Posterior cingulate gyrus (tissue), 11 donors: ENCODE measurements at regions not wholly inside any gene's neighbourhood (a gene's known extent, or its start where the extent isn't known, plus 50 kb on each side); places are given as distances from the start of the nearest gene placed in this dataset.

Source experiments
- DNase-seq, 10 donors: peaks; one replicate each; pipeline versions ENCODE4 v3.0.0 to v3.0.0-alpha.2; 2020 to 2021; ENCODE audit warnings: mixed read lengths in 3 of 10
- intact Hi-C: fragments of 100-400 bp; cut with DNase I; formaldehyde crosslinking; loops from one replicate; pipeline ENCODE4 v1.15.1; 2023

DNA sequence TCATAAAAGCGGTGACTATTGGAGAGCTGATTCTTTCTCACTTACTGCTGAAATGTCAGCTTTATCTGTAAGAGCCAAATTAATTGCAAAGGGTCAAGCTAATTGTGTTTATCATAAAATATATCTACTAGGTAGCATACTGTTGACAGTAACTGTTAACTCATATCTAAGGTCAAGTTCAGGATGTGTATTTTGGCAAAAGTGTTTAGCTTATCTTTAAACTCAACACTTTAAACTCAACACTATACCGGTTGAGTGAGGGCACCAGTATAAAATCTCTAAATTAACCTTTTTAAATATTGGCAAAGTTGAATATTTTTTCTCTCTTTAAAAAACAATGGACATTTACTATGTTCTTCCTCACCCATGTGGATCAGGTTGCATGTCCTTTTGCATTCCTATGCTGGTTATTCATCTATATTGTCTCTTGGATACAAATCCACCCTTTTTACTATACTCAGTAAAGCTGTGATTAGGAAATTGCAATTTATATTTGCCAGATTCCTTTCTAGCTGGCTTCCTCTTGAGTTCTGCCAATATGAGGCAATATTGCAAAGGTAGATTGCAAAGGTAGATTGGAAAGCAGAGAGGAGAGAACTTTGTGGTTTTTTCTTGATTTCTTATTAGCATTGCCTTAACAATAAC lies 344.6 kb upstream of the DCBLD2 start:
- no peak for DNase-seq
- intact Hi-C loops, result no loop called here

DNA sequence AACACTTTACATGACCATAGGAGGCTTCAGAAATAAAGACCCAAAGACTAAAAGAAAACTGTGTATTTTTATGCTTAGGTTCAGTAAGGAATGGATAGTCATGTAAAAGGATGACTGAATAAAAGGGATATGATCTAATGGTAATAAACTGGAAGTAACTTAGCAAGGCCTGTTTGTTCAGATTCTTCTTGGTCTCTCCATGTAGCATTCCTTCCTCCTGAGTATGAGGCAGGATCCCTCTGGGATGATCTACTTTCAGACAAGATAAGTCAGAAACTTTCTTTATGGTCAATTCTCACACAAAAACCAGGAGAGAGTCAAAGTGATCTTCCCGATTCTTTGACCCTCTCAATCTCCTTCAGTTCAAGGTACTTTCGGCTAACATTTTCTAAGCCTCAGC lies 340.8 kb upstream of the DCBLD2 start:
- intact Hi-C loops, result no loop called here
- DNase-seq, result no peak

DNA sequence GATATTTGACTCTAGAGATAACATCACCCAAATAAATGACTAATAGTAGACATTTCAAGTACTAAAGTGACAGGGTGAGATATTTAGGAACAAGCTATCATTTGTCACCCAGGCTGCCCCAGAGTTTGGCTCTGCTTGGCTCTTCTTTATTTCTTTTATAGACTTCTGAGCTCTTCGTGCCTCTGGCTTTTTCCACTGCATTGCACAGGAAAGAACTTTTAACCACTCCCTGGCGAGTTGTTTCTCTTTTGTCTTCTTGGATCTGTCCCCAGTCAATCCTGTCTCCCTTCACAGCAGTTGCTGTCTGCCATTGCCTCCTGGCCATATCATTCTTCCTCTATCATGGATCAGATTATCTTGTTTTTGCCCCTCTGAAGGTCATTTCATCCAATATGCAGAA lies 339.2 kb upstream of the DCBLD2 start:
- intact Hi-C loops, result no loop called here
- no peak for DNase-seq

DNA sequence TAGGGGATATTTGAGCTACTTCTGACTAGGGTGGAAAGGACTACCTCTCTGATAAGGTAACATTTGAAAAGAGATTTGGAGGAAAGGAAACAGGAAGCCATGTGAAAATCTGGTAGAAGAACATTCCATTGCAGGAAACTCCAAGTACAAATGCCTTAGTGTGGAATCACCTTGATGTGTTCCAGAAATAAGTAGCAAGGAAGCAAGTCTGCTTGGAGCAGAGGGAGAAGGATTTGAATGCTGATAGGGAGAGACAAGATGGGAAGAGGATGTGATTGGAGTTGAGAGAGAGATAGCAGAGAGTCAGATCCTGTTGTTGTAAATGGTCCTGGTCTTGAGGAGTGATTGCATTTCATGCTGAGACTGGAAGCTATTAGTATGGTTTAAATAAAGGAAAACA lies 335.1 kb upstream of the DCBLD2 start:
- DNase-seq, result no peak
- intact Hi-C loops, result no loop called here

DNA sequence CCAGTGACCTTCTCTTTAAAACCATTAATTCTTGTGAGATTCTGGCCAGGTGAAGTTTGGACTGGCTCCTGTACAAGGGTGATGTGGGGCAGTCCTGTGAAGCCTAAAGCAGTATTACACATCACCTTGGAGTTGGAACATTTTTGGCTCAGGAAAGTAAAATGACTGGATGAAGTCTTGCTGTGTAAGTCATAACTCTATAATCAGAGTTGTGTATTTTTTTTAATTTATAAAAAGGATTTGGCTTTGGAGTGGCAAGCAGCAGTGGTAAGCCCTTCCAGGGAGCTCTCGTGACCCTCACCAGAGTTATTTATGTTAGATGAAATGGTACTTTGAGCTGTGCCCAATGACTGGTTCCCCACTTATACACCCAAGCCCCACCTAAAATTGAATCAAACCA lies 331.2 kb upstream of the DCBLD2 start:
- intact Hi-C loops, result no loop called here
- DNase-seq, result no peak

DNA sequence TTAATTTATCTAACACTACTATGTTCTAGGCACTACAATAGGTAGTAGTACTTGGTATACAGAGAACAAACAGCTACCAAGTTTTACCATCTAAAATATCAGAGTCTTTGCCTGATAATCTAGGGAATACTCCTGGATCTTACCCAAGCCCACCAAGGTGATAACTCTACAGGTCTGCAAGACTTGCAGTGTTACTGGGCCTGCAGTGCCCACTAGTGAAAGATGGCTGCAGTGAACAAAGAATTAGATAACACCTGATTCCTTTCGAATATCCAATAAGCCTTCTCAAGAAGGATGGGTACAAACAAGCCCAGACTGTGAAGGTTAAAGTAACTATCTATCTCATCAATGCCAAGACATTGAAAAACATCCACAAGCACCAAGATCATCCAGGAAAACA lies 317.0 kb upstream of the DCBLD2 start:
- DNase-seq, result no peak
- intact Hi-C loops, result no loop called here

DNA sequence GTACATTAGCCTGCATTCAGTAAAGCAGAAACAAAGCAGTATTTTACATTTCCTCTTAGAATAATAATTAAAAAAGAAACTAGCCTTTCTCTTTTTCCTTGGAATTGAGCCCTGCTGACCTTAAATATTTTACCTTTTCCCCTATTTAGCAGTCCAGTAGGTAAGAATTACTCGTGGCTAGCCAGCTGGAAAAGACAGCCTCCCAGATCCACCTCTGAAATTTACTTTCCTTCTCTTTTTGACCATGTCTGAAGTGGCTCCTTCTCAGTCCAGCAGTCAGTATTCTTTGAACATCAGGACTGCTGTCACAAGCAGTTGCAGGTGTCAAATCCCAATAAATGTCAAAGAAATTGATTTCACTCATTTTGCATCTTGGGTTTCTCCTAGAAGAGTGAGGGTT lies 311.5 kb upstream of the DCBLD2 start:
- intact Hi-C loops, result no loop called here
- no peak for DNase-seq

DNA sequence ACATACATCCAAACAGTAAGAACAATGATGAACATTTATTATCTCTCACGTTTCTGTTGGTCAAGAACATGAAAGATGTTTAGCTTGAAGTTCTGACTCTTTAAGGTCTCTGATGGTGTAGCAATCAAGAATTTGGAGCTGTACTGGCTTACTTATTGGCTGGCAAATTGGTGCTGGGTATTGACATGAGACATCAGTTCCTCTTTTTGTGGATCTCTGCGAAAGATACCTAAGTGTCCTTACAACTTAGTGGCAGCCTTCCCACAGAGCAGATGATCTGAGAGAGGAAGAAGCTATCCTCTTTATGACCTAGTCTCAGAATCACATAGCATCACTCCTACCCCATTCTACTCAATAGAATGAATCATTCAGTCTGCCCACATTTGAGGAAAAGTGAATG lies 309.8 kb upstream of the DCBLD2 start:
- no peak for DNase-seq
- intact Hi-C loops, result no loop called here

DNA sequence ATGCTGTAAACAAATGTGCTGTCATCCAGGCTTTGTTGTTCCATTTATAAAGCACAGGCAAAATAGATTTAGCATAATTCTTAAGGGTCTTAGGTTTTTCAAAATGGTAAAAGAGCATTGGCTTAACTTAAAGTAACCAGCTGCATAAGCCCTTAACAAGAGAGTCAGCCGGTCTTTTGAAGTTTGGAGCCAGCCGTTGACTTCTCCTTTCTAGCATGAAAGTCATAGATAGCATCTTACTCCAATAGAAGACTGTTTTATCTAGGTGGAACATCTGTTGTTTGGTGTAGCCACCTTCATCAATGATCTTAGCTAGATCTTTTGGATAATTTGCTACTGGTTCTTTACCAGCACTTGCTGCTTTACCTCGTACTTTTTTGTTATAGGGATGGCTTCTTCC lies 297.5 kb upstream of the DCBLD2 start:
- intact Hi-C loops, result no loop called here
- peak in 1 of 10 donors; percentile 9 for DNase-seq

DNA sequence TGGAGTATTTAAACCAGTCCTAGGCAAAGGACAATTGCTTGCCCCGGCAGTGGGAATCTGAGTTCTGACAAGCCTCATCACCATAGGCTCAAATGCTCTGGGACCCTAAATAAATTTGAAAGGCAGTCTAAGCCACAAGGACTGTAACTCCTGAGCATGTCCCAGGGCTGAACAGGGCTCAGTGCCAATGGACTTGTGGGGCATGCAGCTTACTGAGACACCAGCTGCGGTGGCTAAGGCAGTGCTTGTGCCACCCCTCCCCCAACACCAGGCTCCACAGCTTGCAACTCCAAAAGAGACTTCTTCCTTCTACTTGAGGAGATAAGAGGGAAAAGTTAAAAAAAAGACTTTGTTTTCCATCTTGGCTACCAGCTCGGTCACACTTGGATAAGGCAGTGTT lies 289.7 kb upstream of the DCBLD2 start:
- intact Hi-C loops, result no loop called here
- DNase-seq, result no peak

DNA sequence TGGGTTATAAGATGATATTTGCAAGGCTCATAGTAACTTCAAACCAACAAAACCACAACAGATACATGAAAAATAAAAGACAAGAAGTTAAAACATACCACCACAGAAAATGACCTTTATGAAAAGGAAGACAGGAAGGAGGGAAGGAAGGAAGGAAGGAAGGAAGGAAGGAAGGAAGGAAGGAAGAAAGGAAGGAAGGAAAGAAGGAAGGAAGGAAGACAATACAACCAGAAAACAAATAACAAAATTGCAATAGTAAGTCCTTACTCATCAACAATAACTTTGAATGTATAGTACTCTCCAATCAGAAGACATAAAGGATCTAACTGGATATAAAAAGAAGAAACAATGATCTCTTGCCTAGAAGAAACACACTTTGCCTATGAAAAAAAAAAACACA lies 287.4 kb upstream of the DCBLD2 start:
- intact Hi-C loops, result no loop called here

DNA sequence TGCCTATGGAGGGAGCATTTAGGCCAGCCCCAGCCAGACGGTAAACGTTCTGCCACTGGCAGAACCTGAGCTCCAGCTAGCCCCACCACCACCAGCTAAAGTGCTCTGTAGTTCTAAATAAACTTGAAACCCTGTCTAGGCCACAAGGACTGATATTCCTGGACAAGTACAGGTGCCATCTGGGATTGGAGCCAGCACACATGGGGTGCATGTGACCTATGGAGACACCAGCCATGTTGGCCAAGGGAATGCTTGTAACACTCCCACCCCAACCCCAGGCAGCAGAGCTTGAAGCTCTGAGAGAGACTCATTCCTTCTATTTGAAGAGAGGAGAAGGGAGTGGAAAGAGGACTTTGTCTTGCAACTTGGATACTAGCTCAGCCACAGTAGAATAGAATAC lies 284.5 kb upstream of the DCBLD2 start:
- peak in 2 of 10 donors; percentile 10 to 58 for DNase-seq
- intact Hi-C loops, result no loop called here

More for the DNA sequence above, 287.4 kb upstream of the DCBLD2 start:
- no peak for DNase-seq

DNA sequence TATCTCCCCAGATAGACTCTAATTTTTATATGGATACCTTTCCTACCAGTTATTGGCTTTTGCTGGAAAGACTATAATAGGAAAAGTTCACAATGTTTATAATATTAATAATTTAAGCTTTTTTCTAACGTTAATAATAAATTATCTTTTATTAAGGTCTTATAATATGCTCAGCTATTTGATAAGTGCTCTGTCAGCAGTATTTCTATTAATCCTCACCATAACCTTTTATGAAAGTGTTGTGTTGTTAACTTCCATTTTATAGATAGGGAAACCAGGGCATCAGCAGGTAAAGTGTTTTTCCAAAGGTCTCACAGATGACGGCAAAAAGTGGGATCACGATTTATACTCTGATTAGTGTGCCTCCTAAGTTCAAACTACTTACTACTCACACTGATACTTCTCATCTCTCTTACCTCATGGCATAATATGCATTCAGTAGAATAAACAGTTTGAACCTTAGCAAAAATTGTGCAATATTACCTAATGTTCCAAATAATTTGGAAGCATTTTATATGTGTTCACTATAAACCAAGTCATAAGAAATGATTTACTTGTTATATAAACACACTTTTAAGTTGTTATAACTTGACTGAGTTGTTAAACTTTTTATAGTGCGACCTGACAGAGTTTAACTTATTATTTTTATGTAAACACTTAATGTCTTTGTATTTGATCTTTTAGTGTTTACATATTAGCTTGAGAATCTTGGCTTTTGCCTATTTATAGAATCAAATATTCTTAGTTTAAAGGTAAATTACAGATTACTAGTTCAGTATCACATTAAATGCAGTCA lies 274.9 kb upstream of the DCBLD2 start:
- no peak for DNase-seq

DNA sequence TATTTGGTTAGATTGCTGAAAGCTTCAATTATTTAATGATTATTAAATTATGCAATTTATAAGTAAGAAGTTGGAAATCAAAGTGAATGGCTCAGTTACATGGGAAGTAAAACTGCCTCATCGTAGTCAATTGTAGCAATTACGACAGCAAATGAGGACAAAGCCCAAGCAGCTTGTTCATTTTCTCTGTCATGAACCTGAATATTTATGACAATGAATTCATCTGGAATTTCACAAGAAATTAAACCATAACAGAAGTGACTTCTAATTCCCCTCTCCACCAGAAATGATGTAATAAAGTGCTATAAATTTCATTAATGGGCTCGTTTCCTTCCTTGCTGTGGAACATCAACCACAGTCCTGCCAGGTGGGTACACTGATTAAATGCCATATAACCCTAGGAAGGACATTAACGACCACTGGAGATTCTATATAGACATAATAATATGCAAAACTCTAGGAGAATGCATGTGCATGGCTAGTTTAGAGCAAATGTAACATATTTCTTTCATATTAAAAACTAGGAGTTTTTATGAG lies 273.8 kb upstream of the DCBLD2 start:
- intact Hi-C loops, result no loop called here
- no peak for DNase-seq

More for the DNA sequence above, 274.9 kb upstream of the DCBLD2 start:
- intact Hi-C loops, result no loop called here

DNA sequence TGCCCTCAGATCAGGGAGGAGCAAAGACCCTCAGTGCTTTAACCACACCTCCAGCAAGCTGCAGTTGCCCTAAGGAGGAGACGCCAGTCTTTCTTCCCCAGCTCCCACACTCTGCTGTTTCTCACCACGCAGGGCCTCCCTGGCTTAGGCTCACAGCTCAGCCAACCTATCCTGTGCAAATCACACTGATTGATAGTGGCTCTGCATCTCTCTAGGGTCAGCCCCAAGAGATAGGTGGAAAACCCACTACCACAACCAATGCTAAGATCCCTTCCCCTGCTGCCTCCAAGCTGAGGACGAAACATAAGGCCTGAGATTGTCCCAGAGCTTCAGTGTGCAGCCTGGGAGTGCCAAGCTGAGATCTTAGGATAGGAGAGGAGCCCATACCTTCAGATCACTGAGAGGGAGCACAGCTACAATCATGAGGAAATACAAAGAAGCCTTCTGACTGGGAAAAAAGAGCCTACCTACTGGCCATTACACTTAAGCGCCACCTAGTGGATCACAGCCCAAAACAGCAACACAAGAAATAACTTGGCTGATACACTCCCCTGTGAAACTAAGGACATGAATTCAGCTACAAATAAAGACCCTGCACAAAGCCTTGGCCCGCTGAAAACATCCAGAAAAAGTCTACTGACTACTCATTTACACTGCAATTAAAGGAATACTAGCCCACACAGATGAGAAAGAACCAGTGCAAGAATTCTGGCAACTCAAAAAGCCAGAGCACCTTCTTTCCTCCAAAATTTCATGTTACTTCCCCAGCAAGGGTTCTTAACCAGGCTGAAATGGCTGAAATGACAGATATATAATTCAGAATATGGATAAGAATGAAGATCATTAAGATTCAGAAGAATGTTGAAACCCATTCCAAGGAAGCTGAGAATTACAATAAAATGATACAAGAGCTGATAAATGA lies 271.5 kb upstream of the DCBLD2 start:
- intact Hi-C loops, result loop anchor here (1.0 kb wide), 1 partner anchor 150 kb away; no protein-coding TSS in a partner anchor
- peak in 5 of 10 donors; percentile 16 to 69 (median 40) for DNase-seq

DNA sequence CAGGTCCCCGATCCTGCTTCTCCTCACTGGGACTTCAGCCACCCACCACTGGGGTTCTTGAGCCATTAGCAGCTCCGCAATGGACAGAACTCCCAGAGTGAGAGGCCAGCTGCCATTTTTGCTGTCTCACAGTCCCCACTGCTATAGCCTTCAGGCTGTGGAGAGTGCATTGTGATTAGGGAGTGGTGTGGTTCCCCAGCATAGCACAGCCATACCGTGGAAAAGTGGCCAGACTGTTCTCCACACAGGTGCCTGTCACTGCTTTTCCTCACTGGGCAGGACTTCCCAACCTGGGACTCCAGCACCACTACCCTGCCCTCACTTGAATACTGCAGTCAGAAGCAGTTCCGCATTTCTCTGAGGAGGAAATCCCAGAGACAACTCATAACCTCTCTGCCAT lies 270.3 kb upstream of the DCBLD2 start:
- peak in 1 of 10 donors; percentile 33 for DNase-seq
- intact Hi-C loops, result no loop called here

DNA sequence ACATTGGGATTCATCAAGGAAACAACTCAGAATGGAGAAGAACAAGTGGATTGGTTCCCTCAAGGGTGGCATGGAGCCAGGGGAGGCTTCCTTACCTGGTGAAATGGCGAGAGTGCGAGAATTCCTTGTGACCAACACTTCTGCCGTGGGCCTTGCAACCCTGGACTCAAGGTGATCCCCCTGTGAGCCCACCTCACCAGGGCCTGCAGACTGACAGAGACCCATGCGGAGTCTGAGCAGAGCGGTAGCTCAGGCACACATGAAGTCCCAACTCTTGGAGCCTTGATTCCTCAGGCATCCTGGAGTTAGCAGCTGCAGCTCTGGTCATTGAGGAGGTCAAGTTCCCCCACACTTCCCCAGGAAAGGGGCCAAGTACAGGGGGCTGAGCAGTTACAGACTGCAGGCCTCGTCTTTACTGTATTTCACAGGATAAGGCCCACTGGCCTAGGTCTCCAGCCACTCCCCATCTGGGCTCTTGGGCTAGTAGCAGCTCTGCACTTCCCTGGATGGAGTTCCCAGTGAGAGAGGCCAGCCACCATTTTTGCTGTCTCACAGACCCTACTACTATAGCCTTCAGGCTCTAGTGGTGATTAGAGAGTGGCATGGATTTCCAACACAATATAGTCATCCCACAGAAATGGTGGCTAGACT lies 269.5 kb upstream of the DCBLD2 start:
- peak in 2 of 10 donors; percentile 25 to 57 for DNase-seq
- intact Hi-C loops, result no loop called here

DNA sequence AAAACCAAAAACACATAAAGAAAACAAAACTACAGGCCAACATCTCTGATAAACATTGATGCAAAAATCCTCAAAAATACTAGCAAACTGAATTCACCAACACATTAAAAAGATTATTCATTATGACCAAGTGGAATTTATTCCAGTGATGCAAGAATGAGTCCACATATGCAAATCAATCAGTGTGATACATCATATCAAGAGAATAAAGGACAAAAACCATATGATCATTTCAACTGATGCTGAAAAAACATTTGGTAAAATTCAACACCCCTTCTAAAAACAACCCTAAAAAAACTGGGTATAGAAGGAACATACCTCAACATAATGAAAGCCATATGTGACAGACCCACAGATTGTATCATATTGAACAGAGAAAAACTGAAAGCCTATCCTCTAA lies 265.6 kb upstream of the DCBLD2 start:
- intact Hi-C loops, result no loop called here
- DNase-seq, result no peak

DNA sequence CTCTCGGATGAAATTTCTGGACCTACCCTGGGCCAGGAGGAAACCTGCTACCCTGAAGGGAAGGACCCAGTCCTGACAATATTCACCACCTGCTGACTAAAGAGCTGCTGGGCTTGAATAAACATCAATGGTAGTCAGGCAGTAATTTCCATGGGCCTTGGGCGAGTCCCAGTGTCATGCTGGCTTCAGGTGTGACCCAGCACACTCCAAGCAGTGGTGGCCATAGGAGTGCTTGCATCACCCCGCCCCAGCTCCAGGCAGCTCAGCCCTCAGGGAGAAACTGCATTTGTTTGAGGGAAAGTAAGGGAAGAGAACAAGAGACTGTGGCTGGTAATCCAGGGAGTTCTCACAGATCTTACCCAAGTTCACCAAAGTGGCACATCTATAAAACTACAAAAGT lies 261.8 kb upstream of the DCBLD2 start:
- peak in 1 of 10 donors; percentile 45 for DNase-seq
- intact Hi-C loops, result no loop called here

DNA sequence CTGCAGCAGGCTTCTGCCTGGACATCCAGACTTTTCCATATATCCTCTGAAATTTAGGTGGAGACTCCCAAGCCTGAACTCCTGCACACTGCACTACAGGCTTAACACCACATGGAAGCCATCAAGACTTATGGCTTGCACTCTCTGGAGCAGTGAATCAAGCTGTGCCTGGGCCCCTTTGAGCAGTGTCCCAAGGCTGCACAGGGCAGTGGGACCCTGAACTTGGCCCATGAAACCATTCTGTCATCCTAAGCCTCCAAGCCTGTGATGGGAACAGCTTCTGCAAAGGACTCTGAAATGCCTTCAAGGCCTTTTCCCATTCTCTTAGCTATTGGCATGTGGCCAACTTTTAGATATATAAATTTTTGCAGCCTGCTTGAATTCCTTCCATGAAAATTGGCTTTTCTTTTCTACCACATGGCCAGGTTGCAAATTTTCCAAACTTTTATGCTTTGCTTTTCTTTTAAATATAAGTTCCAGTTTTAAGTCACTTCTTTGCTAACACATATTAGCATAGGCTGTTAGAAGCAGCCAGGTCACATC lies 257.8 kb upstream of the DCBLD2 start:
- intact Hi-C loops, result no loop called here
- DNase-seq, result no peak
